Spleen (tissue), 7 donors: ENCODE measurements at regions not wholly inside any gene's neighbourhood (a gene's known extent, or its start where the extent isn't known, plus 50 kb on each side); places are given as distances from the start of the nearest gene placed in this dataset.

ENCODE experiments used
- CTCF ChIP-seq, 11 experiments: fragments of 200-600 bp in 7 of 11; fragments of 450-650 bp in 4 of 11; sonication (generic) in 4 of 11; IDR thresholded peaks in 8 of 11; conservative IDR thresholded peaks in 3 of 11; 1 replicate in 7 of 11; 2 replicates in 4 of 11; pipeline versions ENCODE4 v1.4.0 to v1.8.0; 2016 to 2021; ENCODE audit warnings: antibody characterized with exemption in 11 of 11, inconsistent platforms in 4 of 11, mild to moderate bottlenecking in 1 of 11
- POLR2A ChIP-seq, 3 donors: fragments of 450-650 bp; IDR thresholded peaks; one replicate each; pipeline ENCODE4 v1.5.1; 2017; ENCODE audit warnings: antibody characterized with exemption in 3 of 3, mild to moderate bottlenecking in 1 of 3
- POLR2AphosphoS5 ChIP-seq, 3 donors: sonication (generic); formaldehyde crosslinking; IDR thresholded peaks; one replicate each; pipeline ENCODE4 v1.5.1; 2017; ENCODE audit warnings: antibody characterized with exemption in 3 of 3
- donor health status: DM: no; HTN: no; CAD: no; lungs with moderate emphysema.
- donor health status: DM: no; HTN: no; CAD: no.
- donor health status: DM: no; HTN: no; CAD: no.

- no peak for TF ChIP-seq CTCF (IDR thresholded peaks at IDR 0.05 in 8 of 11, conservative IDR thresholded peaks at IDR 0.05 in 3 of 11)
- TF ChIP-seq POLR2AphosphoS5 (IDR thresholded peaks at IDR 0.05): no peak
- TF ChIP-seq POLR2A (IDR thresholded peaks at IDR 0.05): no peak
Measured at GRCh38 chr6:82095091-82095490, 152.5 kb downstream of the IBTK start.
